ENCODE measurements at regions not wholly inside any gene's neighbourhood (a gene's known extent, or its start where the extent isn't known, plus 50 kb on each side); places are given as distances from the start of the nearest gene placed in this dataset.

- peaks cover 0 to 3% (median 0%) of the 10 kb centered on the region in 5 experiments for H3K9me3 ChIP-seq (ENCODE audit: control extremely low read depth in 1 of 5, control insufficient read depth in 4 of 5, insufficient read depth in 2 of 5, low read depth in 1 of 5, low read length in 4 of 5)
- CTCF ChIA-PET = no interaction called here
- WGBS (ENCODE audit: insufficient coverage) = 100% methylated on average over 2 of the region's 3 CpGs
- H3K27ac ChIP-seq (ENCODE audit: insufficient read depth in 1 of 2, low read depth in 1 of 2, low read length in 2 of 2, poor library complexity in 1 of 2, severe bottlenecking in 2 of 2) = no peak overlapping the region
- POLR2A ChIA-PET = no interaction called here
- DNase-seq = no peak
- H3K4me3 ChIP-seq (ENCODE audit: control insufficient read depth in 1 of 7, extremely low read depth in 1 of 7, insufficient read depth in 4 of 7, low read depth in 2 of 7, low read length in 6 of 7) = no peak overlapping the region
- H3K36me3 ChIP-seq (ENCODE audit: control insufficient read depth in 4 of 4, insufficient read depth in 4 of 4, low read length in 3 of 4) = no peaks in the 10 kb centered on the region
- no peaks in the 10 kb centered on the region for H3K4me1 ChIP-seq (ENCODE audit: control extremely low read depth in 1 of 4, control insufficient read depth in 4 of 4, insufficient read depth in 4 of 4, low read length in 3 of 4)
- no peaks in the 10 kb centered on the region for H3K27me3 ChIP-seq (replicated peaks in 2 of 5; ENCODE audit: control insufficient read depth in 4 of 5, insufficient read depth in 5 of 5, low read length in 4 of 5)
Measured at GRCh38 chr3:78476076-78476475, 1291.7 kb downstream of the ROBO1 start.

DNA sequence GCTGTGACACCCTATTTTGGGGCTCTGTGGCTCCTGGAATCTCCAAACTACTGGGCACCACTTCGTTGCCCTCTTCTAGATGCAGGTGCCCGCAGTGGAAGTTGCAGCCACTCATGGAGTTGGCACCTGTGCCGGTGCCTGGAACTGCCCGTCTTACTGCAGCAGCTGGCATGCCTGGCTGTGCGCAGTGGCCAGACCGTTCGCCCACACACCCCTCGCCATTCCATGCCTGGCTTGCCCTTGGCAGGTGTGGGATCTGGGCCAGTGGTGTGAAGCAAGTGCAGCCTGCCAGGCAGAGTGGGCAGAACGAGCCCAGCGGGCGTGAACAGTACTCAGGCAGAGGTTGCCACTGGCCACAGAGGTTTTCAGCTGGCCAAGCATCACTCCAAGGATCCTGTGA is 1286.7 kb downstream of the ROBO1 start:
- Histone ChIP-seq H3K4me3 (ENCODE audit: control insufficient read depth in 1 of 7, extremely low read depth in 1 of 7, insufficient read depth in 4 of 7, low read depth in 2 of 7, low read length in 6 of 7) (no peak overlapping the region), H3K27me3 (replicated peaks in 2 of 5; ENCODE audit: control insufficient read depth in 4 of 5, insufficient read depth in 5 of 5, low read length in 4 of 5) (no peaks in the 10 kb centered on the region), H3K36me3 (ENCODE audit: control insufficient read depth in 4 of 4, insufficient read depth in 4 of 4, low read length in 3 of 4) (no peaks in the 10 kb centered on the region), H3K27ac (ENCODE audit: insufficient read depth in 1 of 2, low read depth in 1 of 2, low read length in 2 of 2, poor library complexity in 1 of 2, severe bottlenecking in 2 of 2) (no peak overlapping the region), H3K4me1 (ENCODE audit: control extremely low read depth in 1 of 4, control insufficient read depth in 4 of 4, insufficient read depth in 4 of 4, low read length in 3 of 4) (no peaks in the 10 kb centered on the region), H3K9me3 (ENCODE audit: control extremely low read depth in 1 of 5, control insufficient read depth in 4 of 5, insufficient read depth in 2 of 5, low read depth in 1 of 5, low read length in 4 of 5) (peaks cover 0 to 1% (median 0%) of the 10 kb centered on the region in 5 experiments)
- ChIA-PET POLR2A (no interaction called here), CTCF (no interaction called here)
- no peak for DNase-seq
- 97% methylated on average over 11 of the region's 11 CpGs for WGBS (ENCODE audit: insufficient coverage)

GRCh38 chr3:78483090-78483489 is 1284.7 kb downstream of the ROBO1 start:
- POLR2A ChIA-PET = no interaction called here
- Histone ChIP-seq H3K36me3 (ENCODE audit: control insufficient read depth in 4 of 4, insufficient read depth in 4 of 4, low read length in 3 of 4) (no peaks in the 10 kb centered on the region), H3K27ac (ENCODE audit: insufficient read depth in 1 of 2, low read depth in 1 of 2, low read length in 2 of 2, poor library complexity in 1 of 2, severe bottlenecking in 2 of 2) (no peak overlapping the region), H3K27me3 (replicated peaks in 2 of 5; ENCODE audit: control insufficient read depth in 4 of 5, insufficient read depth in 5 of 5, low read length in 4 of 5) (no peaks in the 10 kb centered on the region), H3K4me1 (ENCODE audit: control extremely low read depth in 1 of 4, control insufficient read depth in 4 of 4, insufficient read depth in 4 of 4, low read length in 3 of 4) (no peaks in the 10 kb centered on the region), H3K4me3 (ENCODE audit: control insufficient read depth in 1 of 7, extremely low read depth in 1 of 7, insufficient read depth in 4 of 7, low read depth in 2 of 7, low read length in 6 of 7) (no peak overlapping the region), H3K9me3 (ENCODE audit: control extremely low read depth in 1 of 5, control insufficient read depth in 4 of 5, insufficient read depth in 2 of 5, low read depth in 1 of 5, low read length in 4 of 5) (peaks cover 0 to 3% (median 0%) of the 10 kb centered on the region in 5 experiments)
- no CpG with 5 or more reads among the region's 3 CpGs for WGBS (ENCODE audit: insufficient coverage)
- CTCF ChIA-PET = no interaction called here
- no peak for DNase-seq

- 95% methylated on average over 2 of the region's 3 CpGs for WGBS (ENCODE audit: insufficient coverage)
- ChIA-PET CTCF (interaction anchor here (0.6 kb wide), 1 partner anchor 396 kb away, joined by 3 read pairs; no protein-coding TSS in a partner anchor), POLR2A (no interaction called here)
- Histone ChIP-seq H3K27ac (ENCODE audit: insufficient read depth in 1 of 2, low read depth in 1 of 2, low read length in 2 of 2, poor library complexity in 1 of 2, severe bottlenecking in 2 of 2) (no peak overlapping the region), H3K4me1 (ENCODE audit: control extremely low read depth in 1 of 4, control insufficient read depth in 4 of 4, insufficient read depth in 4 of 4, low read length in 3 of 4) (no peaks in the 10 kb centered on the region), H3K27me3 (replicated peaks in 2 of 5; ENCODE audit: control insufficient read depth in 4 of 5, insufficient read depth in 5 of 5, low read length in 4 of 5) (no peaks in the 10 kb centered on the region), H3K9me3 (ENCODE audit: control extremely low read depth in 1 of 5, control insufficient read depth in 4 of 5, insufficient read depth in 2 of 5, low read depth in 1 of 5, low read length in 4 of 5) (no peaks in the 10 kb centered on the region), H3K36me3 (ENCODE audit: control insufficient read depth in 4 of 4, insufficient read depth in 4 of 4, low read length in 3 of 4) (no peaks in the 10 kb centered on the region), H3K4me3 (ENCODE audit: control insufficient read depth in 1 of 7, extremely low read depth in 1 of 7, insufficient read depth in 4 of 7, low read depth in 2 of 7, low read length in 6 of 7) (no peak overlapping the region)
- no peak for DNase-seq
Measured at GRCh38 chr3:78494851-78495250, 1272.9 kb downstream of the ROBO1 start.

- ChIA-PET CTCF (interaction anchor here (0.6 kb wide), 1 partner anchor 395 kb away, joined by 3 read pairs; no protein-coding TSS in a partner anchor), POLR2A (no interaction called here)
- H3K27ac ChIP-seq (ENCODE audit: insufficient read depth in 1 of 2, low read depth in 1 of 2, low read length in 2 of 2, poor library complexity in 1 of 2, severe bottlenecking in 2 of 2) = no peak overlapping the region
- no peaks in the 10 kb centered on the region for H3K4me1 ChIP-seq (ENCODE audit: control extremely low read depth in 1 of 4, control insufficient read depth in 4 of 4, insufficient read depth in 4 of 4, low read length in 3 of 4)
- H3K4me3 ChIP-seq (ENCODE audit: control insufficient read depth in 1 of 7, extremely low read depth in 1 of 7, insufficient read depth in 4 of 7, low read depth in 2 of 7, low read length in 6 of 7) = no peak overlapping the region
- no peaks in the 10 kb centered on the region for H3K9me3 ChIP-seq (ENCODE audit: control extremely low read depth in 1 of 5, control insufficient read depth in 4 of 5, insufficient read depth in 2 of 5, low read depth in 1 of 5, low read length in 4 of 5)
- no peaks in the 10 kb centered on the region for H3K36me3 ChIP-seq (ENCODE audit: control insufficient read depth in 4 of 4, insufficient read depth in 4 of 4, low read length in 3 of 4)
- 100% methylated on average over 1 of the region's 1 CpG for WGBS (ENCODE audit: insufficient coverage)
- H3K27me3 ChIP-seq (replicated peaks in 2 of 5; ENCODE audit: control insufficient read depth in 4 of 5, insufficient read depth in 5 of 5, low read length in 4 of 5) = no peaks in the 10 kb centered on the region
- no peak for DNase-seq
Measured at GRCh38 chr3:78495301-78495700, 1272.5 kb downstream of the ROBO1 start.

DNA sequence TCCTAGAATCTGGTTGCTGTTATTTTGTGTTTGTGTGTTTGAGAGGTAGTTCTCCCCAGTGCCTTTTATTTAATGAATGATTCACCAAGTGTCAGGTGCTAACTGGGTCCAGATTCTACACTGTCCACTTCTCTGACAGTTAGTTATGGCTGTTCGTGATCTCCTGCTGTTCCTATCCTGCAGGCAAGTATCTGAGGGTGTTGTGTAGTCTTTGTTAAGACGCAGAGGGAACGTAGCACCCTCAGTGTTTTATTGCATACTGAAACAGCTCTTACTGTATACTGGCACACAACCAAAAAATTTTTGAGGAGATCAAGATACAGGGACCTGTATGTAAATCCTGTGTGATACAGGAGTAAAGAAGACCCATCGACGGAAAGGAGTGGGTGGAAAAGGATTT is 1271.3 kb downstream of the ROBO1 start:
- H3K36me3 ChIP-seq (ENCODE audit: control insufficient read depth in 4 of 4, insufficient read depth in 4 of 4, low read length in 3 of 4) = no peaks in the 10 kb centered on the region
- H3K27ac ChIP-seq (ENCODE audit: insufficient read depth in 1 of 2, low read depth in 1 of 2, low read length in 2 of 2, poor library complexity in 1 of 2, severe bottlenecking in 2 of 2) = no peak overlapping the region
- H3K9me3 ChIP-seq (ENCODE audit: control extremely low read depth in 1 of 5, control insufficient read depth in 4 of 5, insufficient read depth in 2 of 5, low read depth in 1 of 5, low read length in 4 of 5) = no peaks in the 10 kb centered on the region
- no peaks in the 10 kb centered on the region for H3K4me1 ChIP-seq (ENCODE audit: control extremely low read depth in 1 of 4, control insufficient read depth in 4 of 4, insufficient read depth in 4 of 4, low read length in 3 of 4)
- no peak for DNase-seq
- CTCF ChIA-PET = no interaction called here
- no peak overlapping the region for H3K4me3 ChIP-seq (ENCODE audit: control insufficient read depth in 1 of 7, extremely low read depth in 1 of 7, insufficient read depth in 4 of 7, low read depth in 2 of 7, low read length in 6 of 7)
- 100% methylated on average over 1 of the region's 5 CpGs for WGBS (ENCODE audit: insufficient coverage)
- POLR2A ChIA-PET = no interaction called here
- no peaks in the 10 kb centered on the region for H3K27me3 ChIP-seq (replicated peaks in 2 of 5; ENCODE audit: control insufficient read depth in 4 of 5, insufficient read depth in 5 of 5, low read length in 4 of 5)

DNA sequence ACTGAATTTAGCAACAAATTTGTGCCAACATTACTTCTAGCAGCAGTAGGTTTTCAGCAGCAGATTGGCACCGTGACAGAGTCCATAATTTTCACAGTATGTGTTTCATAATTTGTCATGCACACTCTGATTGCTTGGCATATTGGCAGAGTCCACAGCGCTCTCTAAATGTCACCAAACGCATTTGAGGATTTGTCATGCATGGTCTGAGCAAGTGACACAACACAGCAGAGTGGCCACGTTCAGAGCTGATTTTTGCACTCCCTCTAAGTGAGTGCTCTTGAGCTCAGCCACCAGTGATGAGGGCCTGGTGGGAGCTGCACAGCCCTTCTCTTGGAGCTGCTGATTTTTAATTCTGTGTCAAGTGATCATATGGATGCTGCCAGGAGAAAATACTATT is 1270.8 kb downstream of the ROBO1 start:
- no peak overlapping the region for H3K4me3 ChIP-seq (ENCODE audit: control insufficient read depth in 1 of 7, extremely low read depth in 1 of 7, insufficient read depth in 4 of 7, low read depth in 2 of 7, low read length in 6 of 7)
- no peak overlapping the region for H3K27ac ChIP-seq (ENCODE audit: insufficient read depth in 1 of 2, low read depth in 1 of 2, low read length in 2 of 2, poor library complexity in 1 of 2, severe bottlenecking in 2 of 2)
- H3K9me3 ChIP-seq (ENCODE audit: control extremely low read depth in 1 of 5, control insufficient read depth in 4 of 5, insufficient read depth in 2 of 5, low read depth in 1 of 5, low read length in 4 of 5) = no peaks in the 10 kb centered on the region
- 91% methylated on average over 4 of the region's 4 CpGs for WGBS (ENCODE audit: insufficient coverage)
- no peaks in the 10 kb centered on the region for H3K36me3 ChIP-seq (ENCODE audit: control insufficient read depth in 4 of 4, insufficient read depth in 4 of 4, low read length in 3 of 4)
- DNase-seq = no peak
- CTCF ChIA-PET = no interaction called here
- H3K27me3 ChIP-seq (replicated peaks in 2 of 5; ENCODE audit: control insufficient read depth in 4 of 5, insufficient read depth in 5 of 5, low read length in 4 of 5) = no peaks in the 10 kb centered on the region
- POLR2A ChIA-PET = no interaction called here
- H3K4me1 ChIP-seq (ENCODE audit: control extremely low read depth in 1 of 4, control insufficient read depth in 4 of 4, insufficient read depth in 4 of 4, low read length in 3 of 4) = no peaks in the 10 kb centered on the region

Measured in common myeloid progenitor, CD34-positive (primary cell).